Naive thymus-derived CD8-positive, alpha-beta T cell (primary cell): ENCODE measurements at regions not wholly inside any gene's neighbourhood (a gene's known extent, or its start where the extent isn't known, plus 50 kb on each side); places are given as distances from the start of the nearest gene placed in this dataset.

Experiments used
- ATAC-seq, 2 donors: fragments of 150-1000 bp; cut with Tn5 transposase in 1 of 2; sonication (Bioruptor Pico), chemical (Tn5 transposase) in 1 of 2; 1 replicate in 1 of 2; 2 replicates in 1 of 2; pipeline ENCODE4 v1.10.0; 2021; ENCODE audit warnings: mild to moderate bottlenecking in 2 of 2, moderate library complexity in 2 of 2
- POLR2A ChIA-PET: fragments of 350-600 bp; sonication (Branson Sonifier 250); formaldehyde crosslinking; loops from one replicate; lab custom pipeline; 2021; ENCODE audit warnings: antibody characterized with exemption; lab: Charles Lee
- DNase-seq, 10 donors: peaks; one replicate each; pipeline versions ENCODE4 v3.0.0 to v3.0.0-alpha.2; 2020 to 2022
- H3K27ac Mint-ChIP-seq, 10 donors: one replicate each; pipeline ENCODE4 v1.8.0; 2020 to 2022; ENCODE audit warnings: mild to moderate bottlenecking in 10 of 10, mixed read lengths in 10 of 10, moderate library complexity in 4 of 10, inconsistent platforms in 1 of 10
- H3K27me3 Mint-ChIP-seq, 5 donors: one replicate each; pipeline ENCODE4 v1.8.0; 2021 to 2022; ENCODE audit warnings: mixed read lengths in 5 of 5
- H3K36me3 Mint-ChIP-seq, 3 donors: one replicate each; pipeline ENCODE4 v1.8.0; 2020 to 2022; ENCODE audit warnings: mixed read lengths in 3 of 3, mild to moderate bottlenecking in 2 of 3, inconsistent platforms in 1 of 3
- H3K4me1 Mint-ChIP-seq, 4 donors: one replicate each; pipeline ENCODE4 v1.8.0; 2021 to 2022; ENCODE audit warnings: mixed read lengths in 4 of 4
- H3K4me3 Mint-ChIP-seq, 10 donors: one replicate each; pipeline ENCODE4 v1.8.0; 2020 to 2022; ENCODE audit warnings: mild to moderate bottlenecking in 10 of 10, mixed read lengths in 10 of 10, moderate library complexity in 6 of 10, inconsistent platforms in 1 of 10
- H3K9me3 Mint-ChIP-seq, 9 donors: one replicate each; pipeline ENCODE4 v1.8.0; 2020 to 2022; ENCODE audit warnings: mixed read lengths in 9 of 9, mild to moderate bottlenecking in 3 of 9, inconsistent platforms in 1 of 9, moderate library complexity in 1 of 9

DNA sequence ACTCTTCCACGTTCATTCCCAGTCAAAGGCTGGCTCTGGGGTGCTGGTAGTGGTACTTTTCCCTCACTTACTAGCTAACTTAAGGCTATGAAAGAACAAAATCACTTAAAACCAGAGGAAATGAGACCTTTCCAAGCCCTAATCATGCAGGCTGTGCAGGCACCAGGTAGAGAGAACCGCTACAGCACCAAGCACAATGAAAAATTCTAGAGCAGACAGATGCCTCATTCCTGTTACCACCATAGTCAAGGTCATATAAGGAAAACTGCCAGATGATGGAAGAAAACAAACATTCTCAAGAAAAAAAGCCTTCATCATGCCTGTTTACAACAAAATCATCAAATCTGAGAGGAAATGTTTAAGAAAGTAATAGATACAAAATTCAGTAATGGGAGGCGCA, 374.4 kb upstream of the PDE4D start:
- no peak overlapping the region for H3K4me3 Mint-ChIP-seq
- peaks cover 0 to 5% (median 0%) of the 10 kb centered on the region in 9 donors for H3K9me3 Mint-ChIP-seq
- H3K36me3 Mint-ChIP-seq: no peaks in the 10 kb centered on the region
- POLR2A ChIA-PET: no interaction called here
- ATAC-seq: no peak
- no peak overlapping the region for H3K27ac Mint-ChIP-seq
- no peaks in the 10 kb centered on the region for H3K27me3 Mint-ChIP-seq
- H3K4me1 Mint-ChIP-seq: peaks cover 0 to 2% (median 0%) of the 10 kb centered on the region in 4 donors
- DNase-seq: no peak

DNA sequence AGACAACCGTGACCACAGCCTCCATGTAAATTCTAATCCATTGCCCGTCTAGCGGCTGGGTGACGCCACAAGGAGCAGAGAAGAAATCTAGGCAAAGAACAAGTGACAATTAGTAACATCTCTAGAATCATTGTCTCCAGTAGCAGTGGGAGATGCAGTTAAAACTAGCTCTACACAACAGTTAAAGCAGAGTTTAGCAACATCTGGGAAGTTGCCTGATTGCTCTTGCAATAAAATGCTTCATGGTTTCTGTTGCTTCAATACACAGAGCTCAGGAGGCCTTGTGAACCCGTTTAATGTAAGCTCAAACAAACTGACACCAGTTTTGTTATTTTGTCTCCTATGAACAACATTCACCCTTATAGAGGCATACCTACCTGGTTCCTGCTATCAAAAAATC, 369.8 kb upstream of the PDE4D start:
- H3K4me3 Mint-ChIP-seq: no peak overlapping the region
- no peak overlapping the region for H3K27ac Mint-ChIP-seq
- no peaks in the 10 kb centered on the region for H3K36me3 Mint-ChIP-seq
- POLR2A ChIA-PET: no interaction called here
- ATAC-seq (no peak), DNase-seq (no peak)
- H3K4me1 Mint-ChIP-seq: peaks cover 0 to 13% (median 0%) of the 10 kb centered on the region in 4 donors
- H3K27me3 Mint-ChIP-seq: no peaks in the 10 kb centered on the region
- H3K9me3 Mint-ChIP-seq: peaks cover 0 to 3% (median 0%) of the 10 kb centered on the region in 9 donors

GRCh38 chr5:60262576-60263295, 369.2 kb upstream of the PDE4D start:
- H3K27ac Mint-ChIP-seq: no peak overlapping the region
- POLR2A ChIA-PET: no interaction called here
- H3K36me3 Mint-ChIP-seq: no peaks in the 10 kb centered on the region
- H3K27me3 Mint-ChIP-seq: no peaks in the 10 kb centered on the region
- peaks cover 0 to 3% (median 0%) of the 10 kb centered on the region in 9 donors for H3K9me3 Mint-ChIP-seq
- DNase-seq: no peak
- H3K4me1 Mint-ChIP-seq: peaks cover 0 to 13% (median 0%) of the 10 kb centered on the region in 4 donors
- ATAC-seq: no peak
- H3K4me3 Mint-ChIP-seq: no peak overlapping the region

GRCh38 chr5:60261732-60262131, 368.2 kb upstream of the PDE4D start:
- DNase-seq (no peak), ATAC-seq (no peak)
- Mint-ChIP-seq H3K4me3 (no peak overlapping the region), H3K4me1 (peaks cover 0 to 13% (median 0%) of the 10 kb centered on the region in 4 donors), H3K27ac (no peak overlapping the region), H3K9me3 (peaks cover 0 to 11% (median 0%) of the 10 kb centered on the region in 9 donors), H3K36me3 (no peaks in the 10 kb centered on the region), H3K27me3 (no peaks in the 10 kb centered on the region)
- POLR2A ChIA-PET: no interaction called here

- Mint-ChIP-seq H3K27me3 (no peaks in the 10 kb centered on the region), H3K9me3 (peaks cover 0 to 13% (median 0%) of the 10 kb centered on the region in 9 donors), H3K4me3 (no peak overlapping the region), H3K4me1 (peaks cover 0 to 13% (median 0%) of the 10 kb centered on the region in 4 donors), H3K27ac (no peak overlapping the region), H3K36me3 (no peaks in the 10 kb centered on the region)
- no peak for ATAC-seq
- DNase-seq: no peak
- POLR2A ChIA-PET: no interaction called here
These were observed 367.1 kb upstream of the PDE4D start for GRCh38 chr5:60260658-60261057.

DNA sequence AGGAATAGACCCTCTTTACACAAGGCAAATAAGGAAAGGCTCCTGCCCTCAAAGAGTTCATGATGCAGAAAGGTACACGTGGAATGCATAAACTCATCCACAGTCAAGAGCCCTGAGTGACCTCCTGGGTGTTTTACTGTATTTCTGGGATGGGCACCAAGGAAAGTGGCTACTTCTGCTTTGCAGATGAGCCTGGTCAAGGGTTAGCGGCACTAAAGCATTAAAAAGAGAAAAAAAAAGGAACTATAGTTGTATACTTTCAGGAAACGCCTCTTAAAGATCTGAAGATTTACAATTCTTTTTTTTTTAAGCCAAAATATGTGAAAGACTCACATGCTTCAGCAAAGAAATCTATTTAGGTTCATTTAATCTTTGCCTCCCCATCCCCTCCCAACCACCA, 366.2 kb upstream of the PDE4D start:
- no peak for ATAC-seq
- POLR2A ChIA-PET: no interaction called here
- no peaks in the 10 kb centered on the region for H3K36me3 Mint-ChIP-seq
- H3K27ac Mint-ChIP-seq: no peak overlapping the region
- H3K4me3 Mint-ChIP-seq: no peak overlapping the region
- H3K9me3 Mint-ChIP-seq: peaks cover 0 to 13% (median 0%) of the 10 kb centered on the region in 9 donors
- H3K4me1 Mint-ChIP-seq: peaks cover 0 to 13% (median 0%) of the 10 kb centered on the region in 4 donors
- DNase-seq: no peak
- H3K27me3 Mint-ChIP-seq: no peaks in the 10 kb centered on the region

DNA sequence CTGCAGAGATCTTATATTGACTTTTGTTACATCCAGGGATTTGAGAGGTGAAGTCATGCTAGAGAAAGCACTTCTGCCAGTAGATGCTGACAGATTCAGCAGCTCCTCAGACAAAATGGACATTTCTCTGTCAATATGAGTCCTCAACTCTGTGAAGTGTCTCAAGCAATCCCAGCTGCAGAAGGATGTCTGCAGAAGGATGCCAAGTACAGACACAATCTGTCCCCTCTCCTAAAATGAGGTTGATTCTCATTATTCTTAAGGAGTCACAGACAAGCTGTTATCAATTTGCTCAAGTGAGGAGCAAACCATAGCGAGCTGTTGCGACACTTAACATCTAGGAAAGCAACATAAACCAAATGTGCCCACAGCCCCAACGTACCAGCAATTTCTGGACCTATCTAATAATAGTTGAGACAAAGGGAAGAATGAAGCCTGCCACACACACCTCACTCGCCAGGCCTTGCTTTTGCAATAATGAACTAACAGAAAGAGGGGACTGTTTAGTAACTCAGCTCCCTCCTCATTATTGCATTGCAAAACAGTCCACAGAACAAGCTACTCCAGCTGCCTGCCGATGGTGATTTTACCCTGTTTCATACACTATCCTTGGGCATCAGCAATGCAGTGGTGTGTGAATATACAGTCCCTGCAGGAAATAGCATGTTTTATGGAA, 364.2 kb upstream of the PDE4D start:
- DNase-seq (no peak), ATAC-seq (no peak)
- H3K4me3 Mint-ChIP-seq: no peak overlapping the region
- H3K36me3 Mint-ChIP-seq: no peaks in the 10 kb centered on the region
- H3K9me3 Mint-ChIP-seq: peaks cover 0 to 13% (median 0%) of the 10 kb centered on the region in 9 donors
- no peak overlapping the region for H3K27ac Mint-ChIP-seq
- POLR2A ChIA-PET: no interaction called here
- H3K27me3 Mint-ChIP-seq: no peaks in the 10 kb centered on the region
- peaks cover 0 to 11% (median 0%) of the 10 kb centered on the region in 4 donors for H3K4me1 Mint-ChIP-seq

DNA sequence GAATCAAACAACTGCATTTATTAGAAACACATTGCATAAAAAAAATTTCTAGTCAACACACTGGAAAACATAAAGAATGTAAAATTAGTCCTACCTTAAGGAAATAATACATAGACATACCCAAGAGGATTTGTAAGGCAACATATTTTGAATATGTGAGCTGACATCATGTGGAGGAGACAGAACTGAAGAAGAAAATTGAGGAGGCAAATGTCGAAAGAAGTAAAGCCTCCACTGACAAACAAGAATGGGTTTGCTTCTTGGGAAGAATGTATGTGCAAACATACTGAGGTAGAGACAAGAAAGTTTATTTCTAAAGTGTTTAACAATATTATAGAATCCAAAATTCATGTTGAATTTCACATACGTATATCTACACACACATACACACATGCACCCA, 363.0 kb upstream of the PDE4D start:
- ATAC-seq (no peak), DNase-seq (no peak)
- H3K9me3 Mint-ChIP-seq: peaks cover 0 to 13% (median 0%) of the 10 kb centered on the region in 9 donors
- no peaks in the 10 kb centered on the region for H3K27me3 Mint-ChIP-seq
- H3K36me3 Mint-ChIP-seq: no peaks in the 10 kb centered on the region
- H3K27ac Mint-ChIP-seq: no peak overlapping the region
- H3K4me3 Mint-ChIP-seq: no peak overlapping the region
- POLR2A ChIA-PET: no interaction called here
- H3K4me1 Mint-ChIP-seq: peaks cover 0 to 9% (median 0%) of the 10 kb centered on the region in 4 donors

GRCh38 chr5:60248901-60249300, 355.4 kb upstream of the PDE4D start:
- Mint-ChIP-seq H3K36me3 (no peaks in the 10 kb centered on the region), H3K27ac (no peak overlapping the region), H3K9me3 (peaks cover 1 to 14% (median 4%) of the 10 kb centered on the region in 9 donors), H3K4me1 (peaks cover 0 to 14% (median 0%) of the 10 kb centered on the region in 4 donors), H3K4me3 (no peak overlapping the region), H3K27me3 (no peaks in the 10 kb centered on the region)
- DNase-seq: no peak
- ATAC-seq: no peak
- POLR2A ChIA-PET: no interaction called here

DNA sequence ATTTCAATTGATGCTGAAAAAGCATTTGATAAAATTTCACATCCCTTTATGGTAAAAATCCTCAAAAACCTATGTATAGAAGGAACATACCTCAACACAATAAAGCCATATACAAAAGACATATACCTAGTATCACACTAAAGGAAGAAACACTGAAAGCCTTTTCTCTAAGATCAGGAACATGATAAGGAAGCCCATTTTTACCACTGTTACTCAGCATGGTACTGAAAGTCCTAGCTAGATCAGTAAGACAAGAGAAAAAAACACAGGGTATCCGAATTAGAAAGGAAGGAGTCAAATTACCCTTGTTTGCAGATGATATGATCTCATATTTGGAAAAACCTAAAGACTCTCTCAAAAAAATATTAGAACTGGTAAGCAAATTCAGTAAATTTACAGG, 350.2 kb upstream of the PDE4D start:
- H3K27ac Mint-ChIP-seq: no peak overlapping the region
- POLR2A ChIA-PET: no interaction called here
- peaks cover 0 to 1% (median 0%) of the 10 kb centered on the region in 5 donors for H3K27me3 Mint-ChIP-seq
- peaks cover 0 to 4% (median 0%) of the 10 kb centered on the region in 3 donors for H3K36me3 Mint-ChIP-seq
- DNase-seq: no peak
- no peak for ATAC-seq
- H3K4me1 Mint-ChIP-seq: peaks cover 0 to 4% (median 0%) of the 10 kb centered on the region in 4 donors
- no peak overlapping the region for H3K4me3 Mint-ChIP-seq
- H3K9me3 Mint-ChIP-seq: peaks cover 7 to 44% (median 17%) of the 10 kb centered on the region in 9 donors

DNA sequence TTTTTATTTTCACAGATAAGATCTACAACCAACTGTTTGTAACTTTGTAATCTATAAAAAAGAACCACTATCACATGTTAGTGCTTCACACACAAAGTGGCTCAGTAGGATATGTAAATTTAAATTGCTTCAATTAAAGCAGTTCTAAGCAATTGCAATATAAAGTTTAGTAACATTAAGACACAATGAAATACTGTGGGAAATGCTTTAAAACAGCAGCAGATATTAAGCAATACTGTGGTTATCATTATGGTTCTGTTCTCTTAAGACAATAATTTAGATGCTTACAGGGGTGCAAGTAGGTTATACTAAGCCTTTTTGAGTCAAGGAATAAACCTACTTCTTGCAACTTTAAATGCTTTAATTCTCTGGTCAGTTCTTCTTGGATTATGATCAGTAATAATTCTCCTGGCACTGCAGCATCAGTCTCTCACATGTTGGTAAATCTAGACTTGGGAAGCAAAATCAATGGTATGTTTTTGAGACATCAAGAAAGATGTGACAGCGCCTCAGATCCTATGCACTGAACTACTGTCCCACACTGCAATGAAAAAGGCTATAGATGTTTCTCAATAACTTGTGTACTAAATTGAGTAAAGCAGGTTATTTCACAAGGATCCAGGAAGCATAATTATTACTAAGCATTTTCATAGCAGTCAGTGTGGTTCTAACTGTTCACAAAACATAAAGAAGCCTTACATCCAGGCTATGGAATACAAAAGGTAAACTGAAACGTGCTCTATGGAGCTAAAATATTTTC, 338.7 kb upstream of the PDE4D start:
- Mint-ChIP-seq H3K36me3 (no peaks in the 10 kb centered on the region), H3K27me3 (no peaks in the 10 kb centered on the region), H3K27ac (no peak overlapping the region), H3K9me3 (peaks cover 0 to 30% (median 0%) of the 10 kb centered on the region in 9 donors), H3K4me3 (no peak overlapping the region), H3K4me1 (peaks cover 0 to 2% (median 0%) of the 10 kb centered on the region in 4 donors)
- DNase-seq (no peak), ATAC-seq (no peak)
- POLR2A ChIA-PET: no interaction called here

DNA sequence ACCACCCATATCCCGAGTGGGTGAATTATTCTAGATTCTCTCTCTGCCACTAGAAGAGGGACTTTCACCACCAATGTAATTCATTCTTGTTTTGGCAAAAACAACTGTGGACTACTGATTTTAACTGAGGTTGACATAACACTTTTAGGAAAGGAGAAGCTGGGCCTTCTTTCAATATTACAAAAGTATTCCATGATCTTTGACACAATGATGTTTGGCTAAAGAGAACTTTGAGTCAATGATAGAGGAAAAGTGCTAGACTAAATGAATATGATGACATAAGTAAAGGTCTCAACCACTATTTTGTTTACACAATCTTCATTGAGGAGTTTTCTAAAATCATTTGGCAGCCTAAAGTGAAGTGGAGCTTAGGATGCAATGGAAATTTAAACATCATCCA, 336.9 kb upstream of the PDE4D start:
- Mint-ChIP-seq H3K27ac (no peak overlapping the region), H3K36me3 (no peaks in the 10 kb centered on the region), H3K9me3 (peaks cover 0 to 22% (median 0%) of the 10 kb centered on the region in 9 donors), H3K4me1 (peaks cover 0 to 2% (median 0%) of the 10 kb centered on the region in 4 donors), H3K27me3 (no peaks in the 10 kb centered on the region), H3K4me3 (no peak overlapping the region)
- POLR2A ChIA-PET: no interaction called here
- no peak for DNase-seq
- ATAC-seq: no peak

- H3K27me3 Mint-ChIP-seq: no peaks in the 10 kb centered on the region
- H3K36me3 Mint-ChIP-seq: no peaks in the 10 kb centered on the region
- POLR2A ChIA-PET: no interaction called here
- no peak overlapping the region for H3K4me3 Mint-ChIP-seq
- ATAC-seq (no peak), DNase-seq (no peak)
- H3K27ac Mint-ChIP-seq: no peak overlapping the region
- H3K4me1 Mint-ChIP-seq: peaks cover 0 to 2% (median 0%) of the 10 kb centered on the region in 4 donors
- peaks cover 0 to 17% (median 0%) of the 10 kb centered on the region in 9 donors for H3K9me3 Mint-ChIP-seq
These were observed 336.2 kb upstream of the PDE4D start for GRCh38 chr5:60229691-60230185.
